ENCODE measurements at regions not wholly inside any gene's neighbourhood (a gene's known extent, or its start where the extent isn't known, plus 50 kb on each side); places are given as distances from the start of the nearest gene placed in this dataset.

- H3K23me2 ChIP-seq (ENCODE audit: low read depth, low read length) = no peaks in the 10 kb centered on the region
- H2BK5ac ChIP-seq (ENCODE audit: low read depth, low read length) = no peak overlapping the region
- no peak overlapping the region for H2BK15ac ChIP-seq (ENCODE audit: low read length)
- no peaks in the 10 kb centered on the region for H3K36me3 ChIP-seq (ENCODE audit: control insufficient read depth in 2 of 4, insufficient read depth in 4 of 4, low read length in 3 of 4)
- no peak overlapping the region for H4K5ac ChIP-seq (ENCODE audit: insufficient read length, low read depth, low read length)
- no peak overlapping the region for H4K91ac ChIP-seq (replicated peaks; ENCODE audit: insufficient read length, low read length)
- DNase-seq (ENCODE audit: low read depth in 1 of 2, low spot score in 2 of 2) (no peak), FAIRE-seq (no peak)
- CTCF ChIA-PET (ENCODE audit: partially characterized antibody) = interaction anchor here (0.6 to 1.3 kb wide), 3 partner anchors 18 to 563 kb away, joined by 3 to 5 read pairs (median 3); no protein-coding TSS in a partner anchor
- no peak overlapping the region for H3K56ac ChIP-seq (replicated peaks; ENCODE audit: insufficient read length, low read depth, low read length)
- H3K27me3 ChIP-seq (replicated peaks in 1 of 4; ENCODE audit: control insufficient read depth in 3 of 4, extremely low read depth in 1 of 4, insufficient read depth in 3 of 4, low read length in 3 of 4) = no peaks in the 10 kb centered on the region
- H3K4me3 ChIP-seq (ENCODE audit: extremely low read depth in 1 of 4, insufficient read depth in 2 of 4, low read depth in 3 of 4, low read length in 4 of 4) = no peak overlapping the region
- no peak overlapping the region for H3K18ac ChIP-seq (ENCODE audit: extremely low read depth, low read length)
- no peaks in the 10 kb centered on the region for H3K79me2 ChIP-seq (ENCODE audit: control insufficient read depth in 1 of 2, insufficient read depth in 2 of 2, low read length in 2 of 2)
- H3K4ac ChIP-seq (replicated peaks; ENCODE audit: insufficient read length, low read depth, low read length) = no peak overlapping the region
- no peaks in the 10 kb centered on the region for H3K9me3 ChIP-seq (ENCODE audit: insufficient read depth in 2 of 2, low read depth in 1 of 2, low read length in 1 of 2)
- H3K27ac ChIP-seq (ENCODE audit: low read depth, low read length) = no peak overlapping the region
- H3K4me2 ChIP-seq (ENCODE audit: insufficient read depth in 1 of 2, low read depth in 2 of 2, low read length in 2 of 2) = no peak overlapping the region
- H3K14ac ChIP-seq (ENCODE audit: insufficient read length) = no peak overlapping the region
- no peak overlapping the region for H4K8ac ChIP-seq (ENCODE audit: extremely low read depth, insufficient read depth, low read length)
- no peaks in the 10 kb centered on the region for H3K79me1 ChIP-seq (ENCODE audit: low read depth, low read length)
- no peak overlapping the region for H2AK5ac ChIP-seq (ENCODE audit: low read depth, low read length)
- no peak overlapping the region for H3K23ac ChIP-seq (ENCODE audit: insufficient read length)
- H2AFZ ChIP-seq (ENCODE audit: low read length) = no peak overlapping the region
- no peaks in the 10 kb centered on the region for H4K20me1 ChIP-seq (replicated peaks in 1 of 2; ENCODE audit: control insufficient read depth in 1 of 2, insufficient read depth in 2 of 2, low read length in 2 of 2)
- no peak overlapping the region for H3K9ac ChIP-seq (replicated peaks in 1 of 4; ENCODE audit: extremely low read depth in 1 of 4, low read depth in 3 of 4, low read length in 3 of 4)
- H2BK120ac ChIP-seq (replicated peaks; ENCODE audit: low read depth, low read length) = no peak overlapping the region
- no peak overlapping the region for H2BK20ac ChIP-seq (ENCODE audit: low read length)
- WGBS, 2 experiments (ENCODE audit: extremely low coverage in 1 of 2, insufficient coverage in 1 of 2, insufficient read length in 1 of 2, insufficient replicate concordance in 2 of 2, low coverage in 1 of 2, low lambda C conversion rate in 2 of 2, missing lambda C conversion rate in 1 of 2) = 98% methylated on average over 2 of the region's 2 CpGs; no CpG with 5 or more reads in 1 of the 2 experiments
- H3K4me1 ChIP-seq (replicated peaks in 1 of 4; ENCODE audit: control insufficient read depth in 3 of 4, insufficient read depth in 4 of 4, low read length in 3 of 4) = no peaks in the 10 kb centered on the region
- POLR2A ChIA-PET (ENCODE audit: partially characterized antibody) = no interaction called here
- H2BK12ac ChIP-seq (ENCODE audit: low read depth, low read length) = no peak overlapping the region
- TF ChIP-seq CTBP2 (IDR thresholded peaks at IDR 0.05; ENCODE audit: borderline replicate concordance, insufficient read depth, insufficient read length, low read length) = no peak
Measured at GRCh38 chr2:12910431-12910830, 193.7 kb downstream of the TRIB2 start.

All from H1 (cell line).